BJ (cell line): ENCODE measurements at regions not wholly inside any gene's neighbourhood (a gene's known extent, or its start where the extent isn't known, plus 50 kb on each side); places are given as distances from the start of the nearest gene placed in this dataset.

ENCODE experiments used
- CTCF ChIA-PET: fragments of 350-600 bp; formaldehyde crosslinking; extraction: SDS; loops from one replicate; lab custom pipeline; 2021; ENCODE audit warnings: antibody characterized with exemption, inconsistent platforms; lab: Yijun Ruan, JAX
- POLR2A ChIA-PET: fragments of 300-600 bp; sonication (Branson Sonifier 250); formaldehyde crosslinking; extraction: SDS; loops from one replicate; lab custom pipeline; 2021; ENCODE audit warnings: antibody characterized with exemption; lab: Charles Lee
- DNase-seq: peaks from one replicate; pipeline ENCODE4 v3.0.0-alpha.2; 2011; ENCODE audit warnings: low read depth
- H3K27me3 ChIP-seq: 2 replicates; pipeline ENCODE4 v1.6.0; 2011; ENCODE audit warnings: low read length; ENCODE audit not compliant: control insufficient read depth, insufficient read depth
- H3K36me3 ChIP-seq: 2 replicates; pipeline ENCODE4 v1.5.1; 2011; ENCODE audit warnings: low read length; ENCODE audit not compliant: control insufficient read depth, insufficient read depth
- H3K4me3 ChIP-seq: 2 replicates; pipeline ENCODE4 v1.5.1; 2011; ENCODE audit warnings: low read depth, mild to moderate bottlenecking, control low read depth, low read length
- CTCF ChIP-seq: IDR thresholded peaks from 2 replicates; pipeline ENCODE4 v1.5.1; 2011; ENCODE audit warnings: low read depth, mild to moderate bottlenecking, control low read depth, inconsistent platforms, low read length, moderate library complexity; ENCODE audit not compliant: insufficient read depth

- no peak for DNase-seq
- Histone ChIP-seq H3K4me3 (no peak overlapping the region), H3K36me3 (no peaks in the 10 kb centered on the region), H3K27me3 (no peaks in the 10 kb centered on the region)
- TF ChIP-seq CTCF = no peak
- ChIA-PET CTCF (interaction anchor here (1.4 to 2.6 kb wide), 2 partner anchors 11 to 42 kb away, joined by 6 to 17 read pairs; no protein-coding TSS in a partner anchor), POLR2A (interaction anchor here (0.6 to 1.0 kb wide), 2 partner anchors 11 to 14 kb away, joined by 3 read pairs; no protein-coding TSS in a partner anchor)
Observed at GRCh38 chr1:168482106-168482505, 61.7 kb downstream of the XCL2 start.

- ChIA-PET CTCF (no interaction called here), POLR2A (interaction anchor here (0.6 to 1.0 kb wide), 2 partner anchors 11 to 13 kb away, joined by 3 read pairs; no protein-coding TSS in a partner anchor)
- Histone ChIP-seq H3K4me3 (no peak overlapping the region), H3K36me3 (no peaks in the 10 kb centered on the region), H3K27me3 (no peaks in the 10 kb centered on the region)
- DNase-seq = no peak
- no peak for TF ChIP-seq CTCF
Observed at GRCh38 chr1:168481586-168481985, 62.2 kb downstream of the XCL2 start.

- POLR2A ChIA-PET = no interaction called here
- DNase-seq = no peak
- H3K36me3 ChIP-seq = no peaks in the 10 kb centered on the region
- H3K4me3 ChIP-seq = no peak overlapping the region
- TF ChIP-seq CTCF = no peak
- CTCF ChIA-PET = no interaction called here
- H3K27me3 ChIP-seq = no peaks in the 10 kb centered on the region
Observed at GRCh38 chr1:168480997-168481396, 62.8 kb downstream of the XCL2 start.

- TF ChIP-seq CTCF = no peak
- POLR2A ChIA-PET = no interaction called here
- H3K4me3 ChIP-seq = no peak overlapping the region
- no peak for DNase-seq
- H3K36me3 ChIP-seq = no peaks in the 10 kb centered on the region
- no peaks in the 10 kb centered on the region for H3K27me3 ChIP-seq
- CTCF ChIA-PET = no interaction called here
Observed at GRCh38 chr1:168477792-168478191, 66.0 kb downstream of the XCL2 start.

- ChIA-PET CTCF (interaction anchor here (0.9 kb wide), 1 partner anchor 37 kb away, joined by 3 read pairs; no protein-coding TSS in a partner anchor), POLR2A (no interaction called here)
- DNase-seq = no peak
- Histone ChIP-seq H3K4me3 (no peak overlapping the region), H3K27me3 (no peaks in the 10 kb centered on the region), H3K36me3 (no peaks in the 10 kb centered on the region)
- no peak for TF ChIP-seq CTCF
Observed at GRCh38 chr1:168476588-168477385, 67.0 kb downstream of the XCL2 start.
